Retinal pigment epithelial cell (primary cell): ENCODE measurements at regions not wholly inside any gene's neighbourhood (a gene's known extent, or its start where the extent isn't known, plus 50 kb on each side); places are given as distances from the start of the nearest gene placed in this dataset.

Experiments used
- DNase-seq: peaks from one replicate; pipeline ENCODE4 v3.0.0-alpha.2; 2010; ENCODE audit warnings: low read depth
- H3K4me3 ChIP-seq: 2 replicates; pipeline ENCODE4 v1.5.1; 2011; ENCODE audit warnings: mild to moderate bottlenecking, low read length, control low read depth, moderate library complexity
- CTCF ChIP-seq: conservative IDR thresholded peaks from 2 replicates; pipeline ENCODE4 v1.5.1; 2011; ENCODE audit warnings: low read depth, low read length, control low read depth, inconsistent platforms

GRCh38 chr3:106737265-106737664, 640.0 kb upstream of the CCDC54 start:
- no peak for DNase-seq
- TF ChIP-seq CTCF = no peak
- H3K4me3 ChIP-seq = no peak overlapping the region

GRCh38 chr3:106740116-106740515, 637.1 kb upstream of the CCDC54 start:
- no peak overlapping the region for H3K4me3 ChIP-seq
- no peak for TF ChIP-seq CTCF
- DNase-seq = no peak

GRCh38 chr3:106745344-106746168, 631.7 kb upstream of the CCDC54 start:
- no peak for TF ChIP-seq CTCF
- no peak overlapping the region for H3K4me3 ChIP-seq
- DNase-seq = no peak

GRCh38 chr3:106746286-106746685, 631.0 kb upstream of the CCDC54 start:
- no peak overlapping the region for H3K4me3 ChIP-seq
- TF ChIP-seq CTCF = no peak
- DNase-seq = no peak

GRCh38 chr3:106748472-106749262, 628.6 kb upstream of the CCDC54 start:
- DNase-seq = no peak
- no peak for TF ChIP-seq CTCF

GRCh38 chr3:106750092-106750491, 627.1 kb upstream of the CCDC54 start:
- H3K4me3 ChIP-seq = no peak overlapping the region
- no peak for TF ChIP-seq CTCF
- DNase-seq = no peak

More at GRCh38 chr3:106748472-106749262, 628.6 kb upstream of the CCDC54 start:
- H3K4me3 ChIP-seq = no peak overlapping the region
